GM18505 (cell line): ENCODE measurements at regions not wholly inside any gene's neighbourhood (a gene's known extent, or its start where the extent isn't known, plus 50 kb on each side); places are given as distances from the start of the nearest gene placed in this dataset.
"Not testable (repeated sequence)": the region's sequence is repeated elsewhere in the genome, so short reads cannot be mapped to it uniquely, and the experiment has no call there.

Source experiments
- ATAC-seq: cut with Tn5 transposase; IDR thresholded peaks from one replicate; pipeline ENCODE4 v1.9.1; 2021; ENCODE audit not compliant: unreplicated experiment
- POLR2A ChIP-seq: IDR thresholded peaks from 4 replicates; pipeline ENCODE4 v1.6.1; 2011; ENCODE audit warnings: borderline replicate concordance; ENCODE audit not compliant: insufficient read depth, insufficient read length; ENCODE audit errors: extremely low read depth

DNA sequence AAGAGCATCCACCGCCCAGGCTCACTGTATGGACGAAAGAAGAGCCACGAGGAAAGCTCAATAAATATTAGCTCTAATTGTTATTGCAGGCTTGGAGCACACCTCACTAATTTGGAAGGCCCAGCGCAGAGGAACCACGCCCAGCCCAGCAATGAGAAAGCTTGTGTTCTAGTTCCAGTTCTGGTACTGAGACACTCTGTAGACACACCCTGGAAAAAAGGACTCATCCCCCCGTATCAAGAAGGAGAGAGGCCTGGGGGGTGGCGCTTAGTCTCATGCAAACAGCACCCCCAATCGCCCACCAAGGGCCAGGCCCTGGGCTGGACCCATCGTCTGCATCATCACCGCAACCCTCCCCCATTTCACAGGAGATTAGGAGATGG is 156.9 kb downstream of the BMP7 start:
- ATAC-seq = no peak
- TF ChIP-seq POLR2A = no peak

DNA sequence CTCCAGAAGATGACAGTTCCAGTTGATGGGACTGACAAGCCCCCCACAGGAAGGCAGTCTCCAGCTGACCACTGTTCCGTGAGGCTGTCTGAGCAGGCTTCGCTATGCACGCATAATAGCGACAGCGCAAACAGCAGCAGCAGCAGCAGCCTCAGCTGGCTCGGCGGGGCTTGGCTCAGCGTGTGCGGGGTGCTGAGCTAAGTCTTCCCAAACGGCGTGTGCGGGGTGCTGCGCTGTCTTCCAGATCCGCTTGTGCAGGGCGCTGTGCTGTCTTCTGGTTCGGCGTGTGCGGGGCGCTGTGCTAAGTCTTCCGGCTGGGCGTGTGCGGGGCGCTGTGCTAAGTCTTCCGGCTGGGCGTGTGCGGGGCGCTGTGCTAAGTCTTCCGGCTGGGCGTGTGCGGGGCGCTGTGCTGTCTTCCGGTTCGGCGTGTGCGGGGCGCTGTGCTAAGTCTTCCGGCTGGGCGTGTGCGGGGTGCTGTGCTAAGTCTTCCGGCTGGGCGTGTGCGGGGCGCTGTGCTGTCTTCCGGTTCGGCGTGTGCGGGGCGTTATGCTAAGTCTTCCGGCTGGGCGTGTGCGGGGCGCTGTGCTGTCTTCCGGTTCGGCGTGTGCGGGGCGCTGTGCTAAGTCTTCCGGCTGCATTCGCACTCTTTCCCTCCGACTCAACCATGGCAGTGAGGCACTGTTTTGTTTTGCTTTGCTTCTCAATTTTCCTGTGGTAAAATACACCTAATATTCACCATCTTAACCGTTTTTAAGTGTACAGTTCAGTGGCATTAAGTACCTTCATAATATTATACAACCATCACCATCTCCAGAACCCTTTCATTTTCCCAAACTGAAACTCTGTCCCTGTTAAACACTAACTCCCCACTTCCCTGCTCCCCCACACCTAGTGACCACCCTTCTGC is 156.1 kb downstream of the BMP7 start:
- not testable (repeated sequence) for ATAC-seq

DNA sequence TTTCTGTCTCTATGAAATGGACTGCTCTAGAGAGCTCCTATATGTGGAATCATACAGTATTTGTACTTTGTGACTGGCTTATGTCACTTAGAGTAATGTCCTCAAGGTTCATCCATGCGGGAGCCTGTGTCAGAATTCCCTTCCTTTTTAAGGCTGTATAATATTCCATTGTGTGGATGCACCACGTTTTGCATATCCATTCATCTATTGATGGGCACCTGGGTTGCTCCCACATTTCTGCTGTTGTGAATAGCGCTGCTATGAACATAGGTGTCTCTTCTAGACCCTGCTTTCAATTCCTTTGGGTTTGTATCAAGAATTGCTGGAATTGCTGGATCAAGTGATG is 155.4 kb downstream of the BMP7 start:
- no peak for ATAC-seq
- TF ChIP-seq POLR2A = no peak

DNA sequence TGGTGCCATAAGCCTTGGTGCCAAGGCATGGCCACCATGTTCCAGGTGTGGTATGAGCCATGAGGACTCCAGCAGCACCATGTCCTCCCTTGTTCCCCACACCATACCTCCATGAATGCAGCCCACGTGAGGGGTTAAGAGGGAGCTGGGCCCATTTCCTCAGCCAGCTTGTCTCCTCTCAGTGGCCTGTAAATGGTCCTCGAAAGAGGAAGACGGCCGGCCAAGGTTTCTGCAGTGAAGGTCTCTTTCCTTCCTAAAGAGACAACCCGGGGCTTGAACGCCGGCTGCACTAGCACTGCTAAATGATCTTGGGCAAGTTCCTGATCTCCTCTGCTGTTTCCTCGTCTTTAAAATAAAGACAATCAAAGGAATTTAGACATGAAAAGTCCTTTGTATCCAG is 154.0 kb downstream of the BMP7 start:
- ATAC-seq = no peak

DNA sequence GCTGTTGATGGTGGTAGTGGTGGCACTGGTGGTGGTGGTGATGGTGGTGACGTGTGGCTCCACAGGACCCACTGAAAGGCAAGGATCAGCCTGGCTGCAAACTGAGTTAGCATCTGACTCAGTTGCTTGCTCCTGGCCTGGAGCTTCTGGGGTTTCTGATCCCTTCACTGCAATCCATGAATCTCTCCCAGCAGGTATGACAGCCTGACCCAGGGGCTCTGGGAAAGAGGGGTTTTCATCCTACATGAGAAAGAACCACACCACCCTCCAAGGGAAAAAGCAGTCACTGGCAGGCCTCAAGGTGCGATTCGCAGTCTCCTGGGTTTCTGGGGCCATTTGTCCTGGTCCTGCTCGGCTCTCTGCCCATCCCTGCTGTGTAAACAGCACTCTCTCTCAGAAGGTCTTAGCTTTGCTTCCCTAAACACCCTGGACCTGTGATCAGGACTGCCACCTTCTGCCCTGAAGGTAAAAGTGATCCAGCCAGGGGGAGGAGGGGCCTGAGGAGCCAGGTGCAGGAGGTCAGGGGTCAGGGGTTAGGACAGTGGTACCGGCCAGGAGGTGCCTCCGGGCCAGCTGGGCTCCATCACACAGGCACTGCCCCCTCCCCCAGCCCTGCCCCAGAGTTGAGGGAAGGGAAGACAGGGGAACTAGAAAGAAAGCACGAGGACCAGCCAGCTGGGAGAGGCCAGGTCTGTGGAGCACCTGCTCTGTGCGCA is 152.0 kb downstream of the BMP7 start:
- no peak for TF ChIP-seq POLR2A
- ATAC-seq = no peak

More for the DNA sequence above, 154.0 kb downstream of the BMP7 start:
- TF ChIP-seq POLR2A = no peak

DNA sequence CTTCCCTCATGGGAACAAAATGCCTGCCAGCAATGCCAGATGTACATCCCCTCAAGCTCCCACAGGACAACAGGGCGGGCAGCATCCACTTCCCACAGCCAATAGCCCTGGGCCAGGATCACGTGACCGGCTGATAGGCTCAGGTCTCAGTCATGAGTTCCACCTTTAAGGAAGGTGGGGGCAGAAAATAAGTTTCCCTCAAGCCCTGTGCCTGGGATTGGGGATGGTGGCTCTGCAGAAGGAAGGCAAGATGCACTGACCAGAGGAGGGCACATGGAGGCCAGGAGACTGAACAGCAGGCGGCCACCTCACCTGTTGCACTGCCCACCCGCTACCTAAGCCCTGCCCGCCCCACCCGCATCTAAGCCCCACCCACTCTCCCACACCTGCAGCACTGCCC is 149.1 kb downstream of the BMP7 start:
- TF ChIP-seq POLR2A = no peak
- no peak for ATAC-seq

DNA sequence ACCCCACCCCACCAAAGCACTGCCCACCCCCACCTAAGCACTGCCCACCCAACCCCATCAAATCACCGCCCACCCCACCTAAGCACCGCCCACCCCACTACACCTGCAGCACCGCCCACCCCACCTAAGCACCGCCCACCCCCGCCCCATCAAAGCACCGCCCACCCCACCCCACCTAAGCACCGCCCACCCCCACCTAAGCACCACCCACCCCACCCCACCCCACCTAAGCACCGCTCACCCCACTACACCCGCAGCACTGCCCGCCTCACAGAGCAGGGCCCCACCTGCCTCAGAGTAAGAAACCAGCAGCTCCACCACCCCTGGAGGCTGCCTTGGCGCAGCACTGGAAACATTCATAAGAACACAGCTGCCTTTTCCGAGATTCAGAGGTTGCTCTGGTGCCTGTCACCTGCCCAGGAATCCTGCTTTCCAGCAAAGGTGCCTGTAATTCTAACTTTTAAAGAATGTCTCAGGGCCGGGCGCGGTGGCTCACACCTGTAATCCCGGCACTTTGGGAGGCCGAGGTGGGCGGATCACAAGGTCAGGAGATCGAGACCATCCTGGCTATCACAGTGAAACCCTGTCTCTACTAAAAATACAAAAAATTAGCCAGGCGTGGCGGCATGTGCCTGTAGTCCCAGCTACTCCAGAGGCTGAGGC is 148.2 kb downstream of the BMP7 start:
- no peak for TF ChIP-seq POLR2A
- no peak for ATAC-seq
